ENCODE measurements at regions not wholly inside any gene's neighbourhood (a gene's known extent, or its start where the extent isn't known, plus 50 kb on each side); places are given as distances from the start of the nearest gene placed in this dataset.

- Histone ChIP-seq H3K79me2 (ENCODE audit: insufficient read depth, low read length) (no peaks in the 10 kb centered on the region), H3K9ac (ENCODE audit: low read length) (no peak overlapping the region), H2AFZ (ENCODE audit: low read depth, low read length) (no peak overlapping the region), H3K4me1 (ENCODE audit: insufficient read depth, low read length) (no peaks in the 10 kb centered on the region), H3K36me3 (ENCODE audit: insufficient read depth, low read length) (no peaks in the 10 kb centered on the region), H3K27ac (ENCODE audit: low read depth, low read length) (no peak overlapping the region), H3K4me2 (ENCODE audit: low read length) (no peak overlapping the region), H3K9me3 (ENCODE audit: insufficient read depth, low read depth, low read length) (no peaks in the 10 kb centered on the region), H3K4me3 (ENCODE audit: insufficient read depth, low read depth, low read length) (no peak overlapping the region), H3K27me3 (ENCODE audit: insufficient read depth, low read length) (no peaks in the 10 kb centered on the region), H4K20me1 (ENCODE audit: insufficient read depth, low read length) (no peaks in the 10 kb centered on the region)
- no peak overlapping the region for H3K27ac Mint-ChIP-seq (ENCODE audit: unreplicated experiment)
- H3K27me3 Mint-ChIP-seq (ENCODE audit: low read depth, unreplicated experiment): no peaks in the 10 kb centered on the region
- no peak for TF ChIP-seq EZH2 (IDR thresholded peaks at IDR 0.05; ENCODE audit: insufficient read depth, low read length)
- TF ChIP-seq, protein P1, sequence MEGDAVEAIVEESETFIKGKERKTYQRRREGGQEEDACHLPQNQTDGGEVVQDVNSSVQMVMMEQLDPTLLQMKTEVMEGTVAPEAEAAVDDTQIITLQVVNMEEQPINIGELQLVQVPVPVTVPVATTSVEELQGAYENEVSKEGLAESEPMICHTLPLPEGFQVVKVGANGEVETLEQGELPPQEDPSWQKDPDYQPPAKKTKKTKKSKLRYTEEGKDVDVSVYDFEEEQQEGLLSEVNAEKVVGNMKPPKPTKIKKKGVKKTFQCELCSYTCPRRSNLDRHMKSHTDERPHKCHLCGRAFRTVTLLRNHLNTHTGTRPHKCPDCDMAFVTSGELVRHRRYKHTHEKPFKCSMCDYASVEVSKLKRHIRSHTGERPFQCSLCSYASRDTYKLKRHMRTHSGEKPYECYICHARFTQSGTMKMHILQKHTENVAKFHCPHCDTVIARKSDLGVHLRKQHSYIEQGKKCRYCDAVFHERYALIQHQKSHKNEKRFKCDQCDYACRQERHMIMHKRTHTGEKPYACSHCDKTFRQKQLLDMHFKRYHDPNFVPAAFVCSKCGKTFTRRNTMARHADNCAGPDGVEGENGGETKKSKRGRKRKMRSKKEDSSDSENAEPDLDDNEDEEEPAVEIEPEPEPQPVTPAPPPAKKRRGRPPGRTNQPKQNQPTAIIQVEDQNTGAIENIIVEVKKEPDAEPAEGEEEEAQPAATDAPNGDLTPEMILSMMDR (IDR thresholded peaks at IDR 0.05; ENCODE audit: insufficient read depth, low read depth, low read length): no peak
- H3K9me3 Mint-ChIP-seq (ENCODE audit: unreplicated experiment): no peaks in the 10 kb centered on the region
- FAIRE-seq (no peak), DNase-seq (ENCODE audit: low read depth) (no peak)
- H3K4me1 Mint-ChIP-seq (ENCODE audit: low read depth, unreplicated experiment): no peaks in the 10 kb centered on the region
- H3K36me3 Mint-ChIP-seq (ENCODE audit: low read depth, unreplicated experiment): no peaks in the 10 kb centered on the region
- H3K4me3 Mint-ChIP-seq (ENCODE audit: unreplicated experiment): no peak overlapping the region
These were observed 568.3 kb downstream of the TMEM121 start for GRCh38 chr14:106094654-106095189.

DNA sequence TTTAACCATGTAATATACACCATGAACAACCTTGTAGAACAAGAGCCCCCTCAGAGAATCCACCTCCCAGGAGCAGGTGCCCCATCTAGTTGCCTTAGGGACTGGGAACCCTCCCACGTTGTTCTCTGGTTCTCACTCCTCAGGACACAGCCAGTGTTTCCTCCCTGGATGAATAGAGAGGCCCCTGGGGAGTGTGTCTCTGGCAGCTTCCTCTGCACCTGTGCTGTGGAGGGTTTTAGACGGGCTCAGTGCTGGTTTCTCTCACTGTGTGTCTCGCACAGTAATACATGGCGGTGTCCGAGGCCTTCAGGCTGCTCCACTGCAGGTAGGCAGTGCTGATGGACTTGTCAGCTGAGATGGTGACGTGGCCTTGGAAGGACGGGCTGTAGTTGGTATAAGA, 581.3 kb downstream of the TMEM121 start:
- no peak overlapping the region for H3K4me2 ChIP-seq (ENCODE audit: low read length)
- no peaks in the 10 kb centered on the region for H3K4me1 Mint-ChIP-seq (ENCODE audit: low read depth, unreplicated experiment)
- no peak overlapping the region for H3K4me3 ChIP-seq (ENCODE audit: insufficient read depth, low read depth, low read length)
- H3K4me1 ChIP-seq (ENCODE audit: insufficient read depth, low read length): no peaks in the 10 kb centered on the region
- no peak overlapping the region for H2AFZ ChIP-seq (ENCODE audit: low read depth, low read length)
- H3K27me3 Mint-ChIP-seq (ENCODE audit: low read depth, unreplicated experiment): no peaks in the 10 kb centered on the region
- H3K27ac Mint-ChIP-seq (ENCODE audit: unreplicated experiment): no peak overlapping the region
- H3K4me3 Mint-ChIP-seq (ENCODE audit: unreplicated experiment): no peak overlapping the region
- TF ChIP-seq, protein P1 (IDR thresholded peaks at IDR 0.05; ENCODE audit: insufficient read depth, low read depth, low read length): no peak
- no peak for TF ChIP-seq EZH2 (IDR thresholded peaks at IDR 0.05; ENCODE audit: insufficient read depth, low read length)
- H3K36me3 ChIP-seq (ENCODE audit: insufficient read depth, low read length): no peaks in the 10 kb centered on the region
- no peaks in the 10 kb centered on the region for H4K20me1 ChIP-seq (ENCODE audit: insufficient read depth, low read length)
- H3K36me3 Mint-ChIP-seq (ENCODE audit: low read depth, unreplicated experiment): no peaks in the 10 kb centered on the region
- H3K9me3 Mint-ChIP-seq (ENCODE audit: unreplicated experiment): no peaks in the 10 kb centered on the region
- FAIRE-seq (no peak), DNase-seq (ENCODE audit: low read depth) (no peak)
- H3K27me3 ChIP-seq (ENCODE audit: insufficient read depth, low read length): no peaks in the 10 kb centered on the region
- H3K27ac ChIP-seq (ENCODE audit: low read depth, low read length): no peak overlapping the region
- peaks cover 3% of the 10 kb centered on the region for H3K9me3 ChIP-seq (ENCODE audit: insufficient read depth, low read depth, low read length)
- no peak overlapping the region for H3K9ac ChIP-seq (ENCODE audit: low read length)
- H3K79me2 ChIP-seq (ENCODE audit: insufficient read depth, low read length): no peaks in the 10 kb centered on the region

GRCh38 chr14:106109337-106109736, 583.0 kb downstream of the TMEM121 start:
- H3K27me3 Mint-ChIP-seq (ENCODE audit: low read depth, unreplicated experiment): no peaks in the 10 kb centered on the region
- Histone ChIP-seq H3K4me2 (ENCODE audit: low read length) (no peak overlapping the region), H3K79me2 (ENCODE audit: insufficient read depth, low read length) (no peaks in the 10 kb centered on the region), H3K4me1 (ENCODE audit: insufficient read depth, low read length) (no peaks in the 10 kb centered on the region), H3K27ac (ENCODE audit: low read depth, low read length) (no peak overlapping the region), H4K20me1 (ENCODE audit: insufficient read depth, low read length) (no peaks in the 10 kb centered on the region), H3K9me3 (ENCODE audit: insufficient read depth, low read depth, low read length) (peaks cover 1% of the 10 kb centered on the region), H3K27me3 (ENCODE audit: insufficient read depth, low read length) (no peaks in the 10 kb centered on the region), H2AFZ (ENCODE audit: low read depth, low read length) (no peak overlapping the region), H3K9ac (ENCODE audit: low read length) (no peak overlapping the region), H3K36me3 (ENCODE audit: insufficient read depth, low read length) (no peaks in the 10 kb centered on the region), H3K4me3 (ENCODE audit: insufficient read depth, low read depth, low read length) (no peak overlapping the region)
- DNase-seq (ENCODE audit: low read depth): no peak
- H3K27ac Mint-ChIP-seq (ENCODE audit: unreplicated experiment): no peak overlapping the region
- no peaks in the 10 kb centered on the region for H3K9me3 Mint-ChIP-seq (ENCODE audit: unreplicated experiment)
- no peak for FAIRE-seq
- no peaks in the 10 kb centered on the region for H3K4me1 Mint-ChIP-seq (ENCODE audit: low read depth, unreplicated experiment)
- TF ChIP-seq, protein P1 (IDR thresholded peaks at IDR 0.05; ENCODE audit: insufficient read depth, low read depth, low read length): no peak
- TF ChIP-seq EZH2 (IDR thresholded peaks at IDR 0.05; ENCODE audit: insufficient read depth, low read length): no peak
- no peak overlapping the region for H3K4me3 Mint-ChIP-seq (ENCODE audit: unreplicated experiment)
- H3K36me3 Mint-ChIP-seq (ENCODE audit: low read depth, unreplicated experiment): no peaks in the 10 kb centered on the region
